HepG2 (cell line): ENCODE measurements at regions not wholly inside any gene's neighbourhood (a gene's known extent, or its start where the extent isn't known, plus 50 kb on each side); places are given as distances from the start of the nearest gene placed in this dataset.

Experiments used
- ATAC-seq: fragments of 200-7000 bp; cut with Tn5 transposase; 3 replicates; pipeline ENCODE4 v1.9.1; 2020; ENCODE audit warnings: mild to moderate bottlenecking, moderate library complexity
- BruUV-seq: library from RNA; stranded (reverse); fragments of 400-500 nt; replicated peaks from 2 replicates; lab custom pipeline; 2021; lab: Mats Ljungman, UMichigan
- CTCF ChIA-PET: fragments of 300-600 bp; formaldehyde crosslinking; extraction: SDS; loops from one replicate; lab custom pipeline; 2021; ENCODE audit warnings: low total read pairs, inconsistent platforms, low intra/inter-chr PET ratio; lab: Yijun Ruan, JAX
- POLR2A ChIA-PET: fragments of 350-600 bp; sonication (Branson Sonifier 250); formaldehyde crosslinking; loops from one replicate; lab custom pipeline; 2020; ENCODE audit warnings: antibody characterized with exemption, inconsistent platforms; lab: Yijun Ruan, JAX
- DNase-seq: peaks from one replicate; pipeline ENCODE4 v3.0.0-alpha.2; 2015; ENCODE audit warnings: low spot score
- FAIRE-seq: peaks from 3 replicates; lab custom pipeline; 2011; peaks lifted over from hg19 to GRCh38; lab: Jason Lieb, UNC
- H2AFZ ChIP-seq: one replicate; pipeline ENCODE4 v1.6.1; 2011; ENCODE audit warnings: low read length, inconsistent platforms
- H3K27ac ChIP-seq: fragments of 300-600 bp; 3 replicates; pipeline ENCODE4 v1.8.0; 2011; ENCODE audit warnings: mixed run types, mild to moderate bottlenecking, mixed read lengths, low read length, inconsistent platforms; ENCODE audit not compliant: insufficient read depth; ENCODE audit errors: extremely low read length
- H3K27me3 ChIP-seq, 2 experiments: fragments of 200-600 bp in 1 of 2; 2 replicates in 1 of 2; 3 replicates in 1 of 2; pipeline versions ENCODE4 v1.6.0 to v1.8.0; 2011; ENCODE audit warnings: low read length in 2 of 2, mild to moderate bottlenecking in 2 of 2, moderate library complexity in 2 of 2, inconsistent platforms in 1 of 2; ENCODE audit not compliant: insufficient read depth in 2 of 2, control insufficient read depth in 1 of 2
- H3K36me3 ChIP-seq, 2 experiments: fragments of 200-600 bp in 1 of 2; replicated peaks in 1 of 2; 2 replicates in 1 of 2; 3 replicates in 1 of 2; pipeline versions ENCODE4 v1.5.1 to v1.8.0; 2011; ENCODE audit warnings: low read length in 2 of 2, inconsistent platforms in 1 of 2; ENCODE audit not compliant: insufficient read depth in 2 of 2, control insufficient read depth in 1 of 2
- H3K4me1 ChIP-seq: 2 replicates; pipeline ENCODE4 v1.5.1; 2012; ENCODE audit warnings: low read length, inconsistent platforms; ENCODE audit not compliant: insufficient read depth
- H3K4me2 ChIP-seq: 2 replicates; pipeline ENCODE4 v1.6.0; 2011; ENCODE audit warnings: low read depth, low read length, inconsistent platforms
- H3K4me3 ChIP-seq, 3 experiments: fragments of 200-600 bp in 1 of 3; sonication (generic), shearing (Covaris generic) in 1 of 3; replicated peaks in 1 of 3; 2 replicates each; pipeline ENCODE4 v1.5.1; 2011 to 2016; ENCODE audit warnings: low read length in 3 of 3, inconsistent platforms in 2 of 3, low read depth in 2 of 3, mild to moderate bottlenecking in 2 of 3, control low read depth in 1 of 3, mixed read lengths in 1 of 3; ENCODE audit not compliant: insufficient read depth in 1 of 3
- H3K79me2 ChIP-seq: one replicate; pipeline ENCODE4 v1.6.1; 2011; ENCODE audit warnings: low read length, inconsistent platforms; ENCODE audit not compliant: insufficient read depth
- H3K9ac ChIP-seq: 2 replicates; pipeline ENCODE4 v1.6.0; 2011; ENCODE audit warnings: mild to moderate bottlenecking, low read depth, low read length, inconsistent platforms; ENCODE audit not compliant: insufficient read depth
- H3K9me3 ChIP-seq: 2 replicates; pipeline ENCODE4 v1.5.1; 2012; ENCODE audit warnings: mild to moderate bottlenecking, low read length
- H4K20me1 ChIP-seq: 2 replicates; pipeline ENCODE4 v1.6.0; 2011; ENCODE audit warnings: inconsistent platforms, mild to moderate bottlenecking, low read length, moderate library complexity; ENCODE audit not compliant: insufficient read depth
- JUNB ChIP-seq: sonication (generic); formaldehyde crosslinking; IDR thresholded peaks from 2 replicates; pipeline ENCODE4 v1.8.0; 2022; ENCODE audit warnings: missing genetic modification reagents, mild to moderate bottlenecking, borderline replicate concordance
- KLF11 ChIP-seq: IDR thresholded peaks from 2 replicates; pipeline ENCODE4 v1.6.1; 2016; ENCODE audit warnings: missing compliant biosample characterization
- RORA ChIP-seq: sonication (generic); formaldehyde crosslinking; IDR thresholded peaks from 2 replicates; pipeline ENCODE4 v1.5.0; 2020; ENCODE audit warnings: mild to moderate bottlenecking, missing genetic modification reagents, moderate library complexity
- SALL1 ChIP-seq: sonication (generic); formaldehyde crosslinking; IDR thresholded peaks from 2 replicates; pipeline ENCODE4 v1.8.0; 2022; ENCODE audit warnings: mild to moderate bottlenecking, missing genetic modification reagents
- SMAD9 ChIP-seq: sonication (generic); formaldehyde crosslinking; IDR thresholded peaks from 2 replicates; pipeline ENCODE4 v1.5.1; 2020; ENCODE audit warnings: mild to moderate bottlenecking, missing genetic modification reagents
- TARDBP ChIP-seq: sonication (generic); formaldehyde crosslinking; IDR thresholded peaks from 2 replicates; pipeline ENCODE4 v1.8.0; 2022; ENCODE audit warnings: mild to moderate bottlenecking, missing genetic modification reagents
- ZBTB8A ChIP-seq: sonication (generic); formaldehyde crosslinking; IDR thresholded peaks from 2 replicates; pipeline ENCODE4 v1.4.0; 2020; ENCODE audit warnings: mild to moderate bottlenecking, low read depth, missing genetic modification reagents, borderline replicate concordance
- ZNF569 ChIP-seq: sonication (generic); formaldehyde crosslinking; IDR thresholded peaks from 2 replicates; pipeline ENCODE4 v1.5.0; 2020; ENCODE audit warnings: mild to moderate bottlenecking, missing genetic modification reagents, moderate library complexity, borderline replicate concordance
- ZNF709 ChIP-seq: sonication (generic); formaldehyde crosslinking; IDR thresholded peaks from 2 replicates; pipeline ENCODE4 v1.5.0; 2020; ENCODE audit warnings: mild to moderate bottlenecking, missing genetic modification reagents
- ZNF746 ChIP-seq: sonication (generic); formaldehyde crosslinking; IDR thresholded peaks from 2 replicates; pipeline ENCODE4 v1.8.0; 2022; ENCODE audit warnings: mild to moderate bottlenecking, missing genetic modification reagents
- ZNF775 ChIP-seq: sonication (generic); formaldehyde crosslinking; IDR thresholded peaks from 2 replicates; pipeline ENCODE4 v1.4.0; 2020; ENCODE audit warnings: missing genetic modification reagents, mild to moderate bottlenecking, moderate library complexity, borderline replicate concordance
- ZNF776 ChIP-seq: sonication (generic); formaldehyde crosslinking; IDR thresholded peaks from 2 replicates; pipeline ENCODE4 v1.4.0; 2020; ENCODE audit warnings: mild to moderate bottlenecking, missing genetic modification reagents
- WGBS: methylation state at CpG from one replicate; pipeline ENCODE4 v1.1.6; 2017; ENCODE audit warnings: low lambda C conversion rate; 5-methylcytosine and 5-hydroxymethylcytosine counted together
- in situ Hi-C: cut with HindIII; loops from 2 replicates; pipeline ENCODE4 v1.10.0; 2017; ENCODE audit warnings: low pct_unique_long_range_greater_than_20kb; ENCODE audit not compliant: extremely low pct_ligation_motif_present
- intact Hi-C: fragments of 100-400 bp; cut with micrococcal nuclease; formaldehyde crosslinking; loops from one replicate; pipeline ENCODE4 v1.10.0; 2022; ENCODE audit not compliant: unreplicated experiment
- TF ChIP-seq, protein P1 (sequence below): sonication (generic); formaldehyde crosslinking; IDR thresholded peaks from 2 replicates; pipeline ENCODE4 v1.4.0; 2020; ENCODE audit warnings: mild to moderate bottlenecking, missing genetic modification reagents
- TF ChIP-seq, protein P2 (sequence below): sonication (generic); formaldehyde crosslinking; conservative IDR thresholded peaks from 2 replicates; pipeline ENCODE4 v1.5.0; 2020; ENCODE audit warnings: missing genetic modification reagents

DNA sequence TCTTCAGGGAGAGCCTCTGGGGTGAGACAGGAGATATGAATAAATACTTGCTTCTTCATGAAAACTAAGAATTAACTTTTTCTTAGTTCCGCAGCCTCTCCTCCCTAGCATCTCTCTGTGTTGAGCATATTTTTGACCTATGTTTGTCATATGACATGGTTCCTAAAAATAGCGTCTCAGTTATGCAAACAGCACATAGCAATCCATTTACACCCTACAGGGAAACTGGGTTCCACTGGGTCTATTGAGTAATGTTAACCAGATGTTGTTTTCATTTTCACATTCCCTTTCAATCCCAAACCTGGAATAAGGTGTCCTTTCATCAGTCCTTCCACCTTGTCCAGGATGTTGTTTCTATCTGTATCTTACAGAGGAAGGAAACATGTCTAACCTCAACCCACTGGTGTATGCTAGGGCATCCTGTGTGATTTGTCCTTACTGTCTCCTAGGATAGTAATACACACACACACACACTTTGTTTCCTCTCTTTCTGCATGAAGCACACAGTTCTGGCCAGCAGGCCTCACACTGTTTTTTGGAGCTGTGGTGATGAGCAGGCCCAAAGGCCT is 1543.5 kb downstream of the AACS start:
- BruUV-seq, result no TSS peak
- Histone ChIP-seq H3K4me2 (no peak overlapping the region), H4K20me1 (no peaks in the 10 kb centered on the region), H2AFZ (no peak overlapping the region), H3K36me3 (no peaks in the 10 kb centered on the region), H3K4me1 (no peaks in the 10 kb centered on the region), H3K27ac (no peak overlapping the region), H3K27me3 (no peaks in the 10 kb centered on the region), H3K9ac (no peak overlapping the region), H3K4me3 (no peak overlapping the region), H3K9me3 (peaks cover 87% of the 10 kb centered on the region), H3K79me2 (no peaks in the 10 kb centered on the region)
- ChIA-PET POLR2A (no interaction called here), CTCF (no interaction called here)
- no peak for TF ChIP-seq ZNF776 (CRISPR knock-in tag)
- TF ChIP-seq TARDBP (CRISPR knock-in tag), result no peak
- TF ChIP-seq ZNF709, result no peak
- no peak for TF ChIP-seq KLF11 (CRISPR knock-in tag)
- intact Hi-C loops (no loop called here), in situ Hi-C loops (no loop called here)
- FAIRE-seq (no peak), DNase-seq (no peak), ATAC-seq (no peak)
- WGBS, result 3% methylated on average over 2 of the region's 2 CpGs

DNA sequence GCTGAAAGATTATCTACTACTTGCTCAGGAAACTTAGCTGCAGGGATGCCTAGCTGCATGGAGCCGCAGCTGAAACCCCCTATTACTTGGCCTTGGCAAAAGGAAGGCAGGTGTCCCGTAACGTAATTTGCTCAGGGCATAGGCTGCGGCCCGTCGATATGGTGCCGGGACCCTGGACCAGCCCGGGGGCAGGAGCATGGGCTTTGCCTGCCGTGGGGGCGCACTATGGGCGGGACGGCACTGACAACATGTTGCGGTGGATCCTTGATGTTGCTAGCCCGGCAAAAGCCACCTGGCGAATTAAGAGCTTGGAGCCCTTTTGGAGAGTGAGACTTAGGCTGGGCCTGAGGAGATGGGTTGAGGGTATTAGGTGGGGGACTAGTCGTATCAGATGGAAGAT is 1551.2 kb downstream of the AACS start:
- POLR2A ChIA-PET, result no interaction called here
- Histone ChIP-seq H3K27ac (no peak overlapping the region), H3K4me1 (no peaks in the 10 kb centered on the region), H2AFZ (no peak overlapping the region), H4K20me1 (no peaks in the 10 kb centered on the region), H3K79me2 (no peaks in the 10 kb centered on the region), H3K9ac (no peak overlapping the region), H3K9me3 (peaks cover 89% of the 10 kb centered on the region), H3K4me3 (no peak overlapping the region), H3K4me2 (no peak overlapping the region), H3K36me3 (no peaks in the 10 kb centered on the region), H3K27me3 (no peaks in the 10 kb centered on the region)
- intact Hi-C loops, result no loop called here
- DNase-seq (no peak), FAIRE-seq (no peak), ATAC-seq (no peak)
- in situ Hi-C loops, result no loop called here
- CTCF ChIA-PET, result no interaction called here
- TF ChIP-seq, protein P1, sequence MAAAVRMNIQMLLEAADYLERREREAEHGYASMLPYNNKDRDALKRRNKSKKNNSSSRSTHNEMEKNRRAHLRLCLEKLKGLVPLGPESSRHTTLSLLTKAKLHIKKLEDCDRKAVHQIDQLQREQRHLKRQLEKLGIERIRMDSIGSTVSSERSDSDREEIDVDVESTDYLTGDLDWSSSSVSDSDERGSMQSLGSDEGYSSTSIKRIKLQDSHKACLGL (CRISPR knock-in tag), result no peak
- TF ChIP-seq JUNB (no peak), RORA (no peak), ZNF746 (CRISPR knock-in tag) (no peak), ZBTB8A (no peak), SMAD9 (no peak), SALL1 (CRISPR knock-in tag) (no peak), ZNF569 (CRISPR knock-in tag) (no peak), ZNF775 (CRISPR knock-in tag) (no peak)
- TF ChIP-seq, protein P2, sequence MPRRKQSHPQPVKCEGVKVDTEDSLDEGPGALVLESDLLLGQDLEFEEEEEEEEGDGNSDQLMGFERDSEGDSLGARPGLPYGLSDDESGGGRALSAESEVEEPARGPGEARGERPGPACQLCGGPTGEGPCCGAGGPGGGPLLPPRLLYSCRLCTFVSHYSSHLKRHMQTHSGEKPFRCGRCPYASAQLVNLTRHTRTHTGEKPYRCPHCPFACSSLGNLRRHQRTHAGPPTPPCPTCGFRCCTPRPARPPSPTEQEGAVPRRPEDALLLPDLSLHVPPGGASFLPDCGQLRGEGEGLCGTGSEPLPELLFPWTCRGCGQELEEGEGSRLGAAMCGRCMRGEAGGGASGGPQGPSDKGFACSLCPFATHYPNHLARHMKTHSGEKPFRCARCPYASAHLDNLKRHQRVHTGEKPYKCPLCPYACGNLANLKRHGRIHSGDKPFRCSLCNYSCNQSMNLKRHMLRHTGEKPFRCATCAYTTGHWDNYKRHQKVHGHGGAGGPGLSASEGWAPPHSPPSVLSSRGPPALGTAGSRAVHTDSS, result no peak
- no TSS peak for BruUV-seq
- WGBS, result 29% methylated on average over 2 of the region's 16 CpGs
